ENCODE measurements at regions not wholly inside any gene's neighbourhood (a gene's known extent, or its start where the extent isn't known, plus 50 kb on each side); places are given as distances from the start of the nearest gene placed in this dataset.

DNA sequence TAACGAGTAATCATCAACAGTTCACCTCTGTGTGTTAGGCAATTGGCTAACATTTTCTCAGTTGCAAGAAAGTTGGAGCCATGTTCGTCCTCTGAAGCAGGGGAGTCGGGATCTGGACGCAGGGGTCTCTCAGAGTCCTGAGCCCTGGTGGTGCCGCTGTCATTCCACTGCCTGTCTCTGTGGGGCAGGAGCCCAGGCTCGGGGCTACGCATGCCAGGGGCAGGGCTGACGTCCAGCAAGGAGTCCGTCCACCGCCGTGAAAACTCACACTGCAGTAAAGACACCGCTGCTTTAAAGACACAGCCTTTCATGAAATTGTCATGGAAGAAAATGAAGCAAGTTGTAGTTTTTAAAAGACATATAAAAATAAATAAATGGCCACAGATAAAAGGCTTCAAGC, 571.1 kb upstream of the SOX11 start:
- TF ChIP-seq, protein P1, sequence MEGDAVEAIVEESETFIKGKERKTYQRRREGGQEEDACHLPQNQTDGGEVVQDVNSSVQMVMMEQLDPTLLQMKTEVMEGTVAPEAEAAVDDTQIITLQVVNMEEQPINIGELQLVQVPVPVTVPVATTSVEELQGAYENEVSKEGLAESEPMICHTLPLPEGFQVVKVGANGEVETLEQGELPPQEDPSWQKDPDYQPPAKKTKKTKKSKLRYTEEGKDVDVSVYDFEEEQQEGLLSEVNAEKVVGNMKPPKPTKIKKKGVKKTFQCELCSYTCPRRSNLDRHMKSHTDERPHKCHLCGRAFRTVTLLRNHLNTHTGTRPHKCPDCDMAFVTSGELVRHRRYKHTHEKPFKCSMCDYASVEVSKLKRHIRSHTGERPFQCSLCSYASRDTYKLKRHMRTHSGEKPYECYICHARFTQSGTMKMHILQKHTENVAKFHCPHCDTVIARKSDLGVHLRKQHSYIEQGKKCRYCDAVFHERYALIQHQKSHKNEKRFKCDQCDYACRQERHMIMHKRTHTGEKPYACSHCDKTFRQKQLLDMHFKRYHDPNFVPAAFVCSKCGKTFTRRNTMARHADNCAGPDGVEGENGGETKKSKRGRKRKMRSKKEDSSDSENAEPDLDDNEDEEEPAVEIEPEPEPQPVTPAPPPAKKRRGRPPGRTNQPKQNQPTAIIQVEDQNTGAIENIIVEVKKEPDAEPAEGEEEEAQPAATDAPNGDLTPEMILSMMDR (conservative IDR thresholded peaks at IDR 0.05) = no peak
- no peak for TF ChIP-seq EZH2 (IDR thresholded peaks at IDR 0.05; ENCODE audit: low read depth)
